Neural progenitor cell (in vitro differentiated cells): ENCODE measurements at regions not wholly inside any gene's neighbourhood (a gene's known extent, or its start where the extent isn't known, plus 50 kb on each side); places are given as distances from the start of the nearest gene placed in this dataset.

Experiments used
- EZH2 ChIP-seq: fragments of 200-600 bp; sonication (generic); IDR thresholded peaks from 2 replicates; pipeline ENCODE4 v1.6.1; 2017; ENCODE audit warnings: antibody characterized with exemption, mild to moderate bottlenecking, moderate library complexity
- TF ChIP-seq, protein P1 (sequence below): fragments of 200-600 bp; sonication (generic); IDR thresholded peaks from 2 replicates; pipeline ENCODE4 v1.5.1; 2017; ENCODE audit warnings: antibody characterized with exemption, mild to moderate bottlenecking

DNA sequence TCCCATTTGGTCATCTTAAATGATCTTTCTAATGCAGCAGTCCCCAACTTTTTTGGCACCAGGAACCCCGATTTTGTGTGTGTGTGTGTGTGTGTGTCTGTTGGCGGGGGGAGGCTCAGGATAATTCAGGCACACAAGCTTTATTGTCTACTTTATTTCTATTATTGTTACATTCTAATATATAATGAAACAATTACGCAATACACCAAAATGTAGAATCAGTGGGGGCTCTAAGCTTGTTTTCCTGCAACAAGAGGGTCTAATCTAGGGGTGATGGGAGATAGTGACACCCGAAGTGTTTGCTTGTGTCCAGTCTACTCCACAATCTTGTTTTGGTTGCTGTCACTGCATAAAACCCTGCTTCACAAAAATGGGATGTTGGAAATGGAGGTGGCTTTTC lies 621.1 kb upstream of the LRFN5 start:
- TF ChIP-seq, protein P1, sequence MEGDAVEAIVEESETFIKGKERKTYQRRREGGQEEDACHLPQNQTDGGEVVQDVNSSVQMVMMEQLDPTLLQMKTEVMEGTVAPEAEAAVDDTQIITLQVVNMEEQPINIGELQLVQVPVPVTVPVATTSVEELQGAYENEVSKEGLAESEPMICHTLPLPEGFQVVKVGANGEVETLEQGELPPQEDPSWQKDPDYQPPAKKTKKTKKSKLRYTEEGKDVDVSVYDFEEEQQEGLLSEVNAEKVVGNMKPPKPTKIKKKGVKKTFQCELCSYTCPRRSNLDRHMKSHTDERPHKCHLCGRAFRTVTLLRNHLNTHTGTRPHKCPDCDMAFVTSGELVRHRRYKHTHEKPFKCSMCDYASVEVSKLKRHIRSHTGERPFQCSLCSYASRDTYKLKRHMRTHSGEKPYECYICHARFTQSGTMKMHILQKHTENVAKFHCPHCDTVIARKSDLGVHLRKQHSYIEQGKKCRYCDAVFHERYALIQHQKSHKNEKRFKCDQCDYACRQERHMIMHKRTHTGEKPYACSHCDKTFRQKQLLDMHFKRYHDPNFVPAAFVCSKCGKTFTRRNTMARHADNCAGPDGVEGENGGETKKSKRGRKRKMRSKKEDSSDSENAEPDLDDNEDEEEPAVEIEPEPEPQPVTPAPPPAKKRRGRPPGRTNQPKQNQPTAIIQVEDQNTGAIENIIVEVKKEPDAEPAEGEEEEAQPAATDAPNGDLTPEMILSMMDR, result no peak
- no peak for TF ChIP-seq EZH2
